Type B pancreatic cell (in vitro differentiated cells): ENCODE measurements at regions not wholly inside any gene's neighbourhood (a gene's known extent, or its start where the extent isn't known, plus 50 kb on each side); places are given as distances from the start of the nearest gene placed in this dataset.

ENCODE experiments used
- DNase-seq: peaks from one replicate; pipeline ENCODE4 v3.0.0; 2021; ENCODE audit warnings: mixed read lengths; ENCODE audit not compliant: unreplicated experiment; ENCODE audit errors: extremely low spot score
- H3K27ac Mint-ChIP-seq: 2 replicates; pipeline ENCODE4 v1.8.0; 2021; ENCODE audit warnings: mild to moderate bottlenecking, mixed read lengths
- H3K27me3 Mint-ChIP-seq: 2 replicates; pipeline ENCODE4 v1.8.0; 2021; ENCODE audit warnings: mixed read lengths
- H3K36me3 Mint-ChIP-seq: 2 replicates; pipeline ENCODE4 v1.8.0; 2021; ENCODE audit warnings: mixed read lengths
- H3K4me1 Mint-ChIP-seq: one replicate; pipeline ENCODE4 v1.8.0; 2021; ENCODE audit warnings: mixed read lengths; ENCODE audit not compliant: unreplicated experiment
- H3K4me3 Mint-ChIP-seq: 2 replicates; pipeline ENCODE4 v1.8.0; 2021; ENCODE audit warnings: mild to moderate bottlenecking, mixed read lengths
- H3K9me3 Mint-ChIP-seq: 2 replicates; pipeline ENCODE4 v1.8.0; 2021; ENCODE audit warnings: mixed read lengths
- TF ChIP-seq, protein P1 (sequence below): fragments of 200-600 bp; sonication (generic); conservative IDR thresholded peaks from 2 replicates; pipeline ENCODE4 v1.5.0; 2021; ENCODE audit warnings: antibody characterized with exemption, mild to moderate bottlenecking

DNA sequence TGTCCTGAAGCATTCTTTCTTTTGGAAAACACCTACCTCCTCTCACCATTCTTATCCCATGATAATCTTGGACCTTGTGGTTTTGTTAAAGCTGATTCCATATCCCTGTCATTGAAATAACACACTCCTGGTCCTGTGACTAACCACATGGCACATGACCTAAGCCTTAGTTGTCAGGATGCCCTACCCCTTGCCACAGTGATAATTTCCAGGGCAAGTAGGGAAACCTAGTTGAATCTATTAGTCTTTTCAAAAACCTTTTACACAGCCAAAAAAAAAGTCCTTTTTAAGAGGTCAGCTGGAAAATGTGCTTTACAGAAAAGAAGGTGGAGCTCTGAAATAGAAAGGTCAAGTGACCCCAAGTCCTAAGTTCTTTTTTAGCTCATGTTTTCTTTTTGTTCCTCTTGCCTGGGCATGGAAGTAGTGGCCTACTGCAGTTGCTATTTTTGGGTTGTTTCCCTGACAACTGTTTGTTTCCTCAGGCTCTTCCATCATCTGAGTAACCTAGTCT, 608.4 kb downstream of the LRFN5 start:
- Mint-ChIP-seq H3K36me3 (no peaks in the 10 kb centered on the region), H3K4me3 (no peak overlapping the region)

DNA sequence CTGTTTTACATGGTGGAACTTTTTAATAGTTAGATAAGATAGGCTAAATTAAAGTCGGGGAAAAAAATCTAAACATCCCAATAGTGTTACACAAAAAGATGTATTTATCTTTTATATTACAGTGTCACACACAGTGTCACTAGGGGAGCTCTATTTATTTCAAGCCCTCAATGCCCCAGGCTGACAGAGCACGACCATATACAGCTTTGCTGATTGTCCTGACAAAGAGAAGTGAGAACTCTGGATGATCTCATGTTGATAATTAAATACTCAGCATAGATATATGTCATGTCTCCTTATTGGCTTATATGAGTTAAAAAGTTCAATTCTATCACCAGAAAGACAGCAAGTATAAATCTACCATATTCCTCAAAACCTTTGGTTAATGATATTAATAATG, 594.3 kb downstream of the LRFN5 start:
- no peak overlapping the region for H3K27ac Mint-ChIP-seq

More for the DNA sequence above, 608.4 kb downstream of the LRFN5 start:
- TF ChIP-seq, protein P1, sequence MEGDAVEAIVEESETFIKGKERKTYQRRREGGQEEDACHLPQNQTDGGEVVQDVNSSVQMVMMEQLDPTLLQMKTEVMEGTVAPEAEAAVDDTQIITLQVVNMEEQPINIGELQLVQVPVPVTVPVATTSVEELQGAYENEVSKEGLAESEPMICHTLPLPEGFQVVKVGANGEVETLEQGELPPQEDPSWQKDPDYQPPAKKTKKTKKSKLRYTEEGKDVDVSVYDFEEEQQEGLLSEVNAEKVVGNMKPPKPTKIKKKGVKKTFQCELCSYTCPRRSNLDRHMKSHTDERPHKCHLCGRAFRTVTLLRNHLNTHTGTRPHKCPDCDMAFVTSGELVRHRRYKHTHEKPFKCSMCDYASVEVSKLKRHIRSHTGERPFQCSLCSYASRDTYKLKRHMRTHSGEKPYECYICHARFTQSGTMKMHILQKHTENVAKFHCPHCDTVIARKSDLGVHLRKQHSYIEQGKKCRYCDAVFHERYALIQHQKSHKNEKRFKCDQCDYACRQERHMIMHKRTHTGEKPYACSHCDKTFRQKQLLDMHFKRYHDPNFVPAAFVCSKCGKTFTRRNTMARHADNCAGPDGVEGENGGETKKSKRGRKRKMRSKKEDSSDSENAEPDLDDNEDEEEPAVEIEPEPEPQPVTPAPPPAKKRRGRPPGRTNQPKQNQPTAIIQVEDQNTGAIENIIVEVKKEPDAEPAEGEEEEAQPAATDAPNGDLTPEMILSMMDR, result no peak
- no peak for DNase-seq
- H3K27me3 Mint-ChIP-seq, result no peaks in the 10 kb centered on the region
- H3K27ac Mint-ChIP-seq, result no peak overlapping the region
- no peaks in the 10 kb centered on the region for H3K4me1 Mint-ChIP-seq
- H3K9me3 Mint-ChIP-seq, result no peaks in the 10 kb centered on the region

DNA sequence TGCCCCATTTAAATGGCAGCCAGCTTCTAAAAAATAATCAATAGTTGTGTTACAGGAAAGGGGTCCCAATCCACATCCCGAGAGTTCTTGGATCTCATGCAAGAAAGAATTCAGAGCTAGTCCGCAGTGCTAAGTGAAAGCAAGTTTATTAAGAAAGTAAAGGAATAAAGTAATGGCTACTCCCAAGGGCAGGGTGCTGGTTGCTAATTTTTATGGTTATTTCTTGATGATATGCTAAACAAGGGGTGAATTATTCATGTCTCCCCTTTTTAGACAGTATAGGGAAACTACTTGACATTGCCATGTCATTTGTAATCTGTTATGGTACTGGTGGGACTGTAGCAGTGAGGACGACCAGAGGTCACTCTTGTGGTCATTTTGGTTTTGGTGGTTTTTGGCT, 591.3 kb downstream of the LRFN5 start:
- Mint-ChIP-seq H3K4me1 (no peaks in the 10 kb centered on the region), H3K4me3 (no peak overlapping the region), H3K36me3 (no peaks in the 10 kb centered on the region), H3K9me3 (no peaks in the 10 kb centered on the region), H3K27me3 (no peaks in the 10 kb centered on the region), H3K27ac (no peak overlapping the region)
- TF ChIP-seq, protein P1, result no peak
- no peak for DNase-seq

More for the DNA sequence above, 594.3 kb downstream of the LRFN5 start:
- Mint-ChIP-seq H3K4me3 (no peak overlapping the region), H3K27me3 (no peaks in the 10 kb centered on the region), H3K36me3 (no peaks in the 10 kb centered on the region), H3K4me1 (no peaks in the 10 kb centered on the region), H3K9me3 (no peaks in the 10 kb centered on the region)
- DNase-seq, result no peak
- TF ChIP-seq, protein P1, result no peak

DNA sequence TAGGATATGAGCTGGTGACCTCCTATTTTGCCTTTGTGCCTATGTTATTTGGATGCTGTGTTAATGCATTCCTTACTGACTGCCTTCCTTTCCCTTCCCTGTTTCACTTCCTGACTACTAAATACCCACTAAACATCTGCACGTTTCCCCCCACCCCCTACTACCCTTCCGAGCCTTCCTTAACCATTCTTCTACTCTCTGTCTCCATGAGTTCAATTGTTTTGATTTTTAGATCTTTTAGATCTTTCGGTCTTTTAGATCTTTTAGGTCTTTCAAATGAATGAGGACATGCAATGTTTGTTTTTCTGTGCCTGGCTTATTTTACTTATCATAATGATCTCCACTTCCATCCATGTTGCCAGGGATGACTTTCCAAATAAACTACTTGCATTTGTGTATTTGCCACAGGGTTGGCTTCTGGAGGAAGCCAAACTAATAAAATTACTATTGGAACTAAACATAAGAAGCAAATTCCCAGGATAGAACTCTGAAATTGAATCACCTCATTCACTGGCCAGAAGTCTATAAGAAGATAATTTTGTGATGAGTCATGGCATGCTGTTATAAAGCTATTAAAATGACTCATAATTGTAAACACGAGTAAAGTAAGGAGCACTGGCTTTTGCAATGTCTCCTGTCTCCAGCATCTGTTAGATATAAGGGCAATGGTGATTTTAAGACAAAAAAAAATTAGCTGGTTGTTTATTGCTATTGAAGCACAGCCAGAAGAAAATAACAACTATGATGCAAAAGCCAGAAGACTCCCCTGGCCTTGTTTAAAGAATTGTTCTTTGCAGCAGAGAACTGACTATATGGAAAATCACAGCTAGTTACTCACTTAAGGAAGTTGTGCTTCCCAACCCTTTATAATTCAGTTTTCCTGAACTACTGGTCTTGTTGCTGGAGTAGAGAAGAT, 586.3 kb downstream of the LRFN5 start:
- TF ChIP-seq, protein P1, result no peak
- DNase-seq, result no peak
- no peaks in the 10 kb centered on the region for H3K9me3 Mint-ChIP-seq
- no peak overlapping the region for H3K4me3 Mint-ChIP-seq
- H3K27ac Mint-ChIP-seq, result no peak overlapping the region
- H3K36me3 Mint-ChIP-seq, result no peaks in the 10 kb centered on the region
- H3K27me3 Mint-ChIP-seq, result no peaks in the 10 kb centered on the region
- no peaks in the 10 kb centered on the region for H3K4me1 Mint-ChIP-seq

DNA sequence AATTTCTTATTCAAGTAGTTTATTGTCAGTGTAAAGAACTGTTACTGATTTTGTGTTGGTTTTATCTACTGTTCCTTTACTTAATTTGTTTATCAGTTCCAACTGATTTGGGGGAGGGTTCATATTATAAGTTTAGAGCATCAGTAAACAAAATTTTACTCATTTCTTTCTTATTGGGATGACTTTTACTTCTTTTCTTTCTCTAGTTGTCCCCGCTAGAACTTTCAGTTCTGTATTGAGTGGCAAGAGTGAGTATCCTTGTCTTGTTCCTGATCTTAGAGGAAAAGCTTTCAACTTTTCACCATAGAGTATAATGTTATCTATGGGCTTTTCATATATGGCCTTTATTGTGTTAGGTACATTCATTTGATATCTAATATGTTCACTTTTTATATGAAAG, 584.1 kb downstream of the LRFN5 start:
- DNase-seq, result no peak
- TF ChIP-seq, protein P1, result no peak

More for the DNA sequence above, 584.1 kb downstream of the LRFN5 start:
- no peaks in the 10 kb centered on the region for H3K9me3 Mint-ChIP-seq
- H3K36me3 Mint-ChIP-seq, result no peaks in the 10 kb centered on the region
- no peak overlapping the region for H3K4me3 Mint-ChIP-seq
- H3K27ac Mint-ChIP-seq, result no peak overlapping the region
- no peaks in the 10 kb centered on the region for H3K4me1 Mint-ChIP-seq
- no peaks in the 10 kb centered on the region for H3K27me3 Mint-ChIP-seq
